WI38 (cell line): ENCODE measurements at regions not wholly inside any gene's neighbourhood (a gene's known extent, or its start where the extent isn't known, plus 50 kb on each side); places are given as distances from the start of the nearest gene placed in this dataset.

Experiments
- H3K4me3 ChIP-seq: 2 replicates; pipeline ENCODE4 v1.5.1; 2011; ENCODE audit warnings: low read depth, mild to moderate bottlenecking, control low read depth, low read length
- CTCF ChIP-seq: IDR thresholded peaks from 2 replicates; pipeline ENCODE4 v1.5.1; 2012; ENCODE audit warnings: low read depth, mild to moderate bottlenecking, control low read depth, low read length

GRCh38 chr16:72552654-72553053 lies 380.7 kb upstream of the PMFBP1 start:
- no peak overlapping the region for H3K4me3 ChIP-seq
- no peak for TF ChIP-seq CTCF

GRCh38 chr16:72551649-72552048 lies 379.7 kb upstream of the PMFBP1 start:
- TF ChIP-seq CTCF: no peak

GRCh38 chr16:72549878-72550277 lies 377.9 kb upstream of the PMFBP1 start:
- no peak overlapping the region for H3K4me3 ChIP-seq
- TF ChIP-seq CTCF: no peak

More at GRCh38 chr16:72551649-72552048, 379.7 kb upstream of the PMFBP1 start:
- H3K4me3 ChIP-seq: no peak overlapping the region

- no peak overlapping the region for H3K4me3 ChIP-seq
- TF ChIP-seq CTCF: no peak
Observed at GRCh38 chr16:72542102-72542501, 370.1 kb upstream of the PMFBP1 start.

- H3K4me3 ChIP-seq: no peak overlapping the region
- TF ChIP-seq CTCF: no peak
Observed at GRCh38 chr16:72537664-72538063, 365.7 kb upstream of the PMFBP1 start.

GRCh38 chr16:72536723-72537435 lies 364.9 kb upstream of the PMFBP1 start:
- no peak overlapping the region for H3K4me3 ChIP-seq
- TF ChIP-seq CTCF: no peak

- H3K4me3 ChIP-seq: no peak overlapping the region
- TF ChIP-seq CTCF: no peak
Observed at GRCh38 chr16:72532906-72533410, 361.0 kb upstream of the PMFBP1 start.
